Fibroblast of the aortic adventitia (primary cell): ENCODE measurements at regions not wholly inside any gene's neighbourhood (a gene's known extent, or its start where the extent isn't known, plus 50 kb on each side); places are given as distances from the start of the nearest gene placed in this dataset.

ENCODE experiments used
- DNase-seq: peaks from one replicate; pipeline ENCODE4 v3.0.0-alpha.2; 2010; ENCODE audit warnings: low read depth
- H3K4me3 ChIP-seq: 2 replicates; pipeline ENCODE4 v1.5.1; 2011; ENCODE audit warnings: low read depth, mild to moderate bottlenecking, control low read depth, low read length, moderate library complexity
- CTCF ChIP-seq: IDR thresholded peaks from 2 replicates; pipeline ENCODE4 v1.5.1; 2011; ENCODE audit warnings: mild to moderate bottlenecking, low read length, control low read depth, inconsistent platforms; ENCODE audit not compliant: insufficient read depth

- DNase-seq, result peak; percentile 55
- no peak for TF ChIP-seq CTCF
- H3K4me3 ChIP-seq, result no peak overlapping the region
These were observed 87.8 kb upstream of the ARMC2 start for GRCh38 chr6:108760126-108761050.

- no peak overlapping the region for H3K4me3 ChIP-seq
- no peak for DNase-seq
- no peak for TF ChIP-seq CTCF
These were observed 85.8 kb upstream of the ARMC2 start for GRCh38 chr6:108762394-108762793.

DNA sequence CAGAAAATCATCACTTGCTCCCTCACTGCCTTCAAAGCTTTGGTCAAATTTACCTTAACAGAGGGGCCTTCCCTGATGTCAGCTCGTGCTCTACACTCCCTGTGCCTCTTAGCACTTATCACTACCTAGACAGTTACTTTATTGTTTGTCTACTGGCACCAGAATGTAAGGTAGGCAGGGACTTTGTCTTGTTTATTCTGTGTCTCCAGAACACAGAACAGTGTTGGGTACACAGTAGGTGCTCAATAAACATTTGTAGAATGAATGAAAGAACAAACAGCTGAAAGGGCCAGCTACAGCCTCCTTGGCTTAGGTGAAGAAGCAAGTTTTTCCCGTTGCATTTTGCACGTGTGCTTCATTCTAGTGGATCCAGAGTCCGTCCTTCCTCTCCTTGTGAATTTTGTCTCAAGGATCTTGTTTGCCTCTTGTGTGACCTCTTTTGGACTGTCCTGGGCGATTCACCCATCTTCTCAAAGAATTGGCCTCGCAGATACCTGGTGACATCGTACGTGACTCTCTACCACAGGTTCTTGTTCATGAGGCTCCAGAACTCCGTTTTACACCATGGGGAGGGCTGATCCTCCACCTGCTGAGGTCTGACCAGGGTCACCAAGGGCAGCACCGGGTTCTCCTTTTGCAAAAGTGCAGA, 84.2 kb upstream of the ARMC2 start:
- H3K4me3 ChIP-seq, result no peak overlapping the region
- no peak for DNase-seq
- TF ChIP-seq CTCF, result no peak

DNA sequence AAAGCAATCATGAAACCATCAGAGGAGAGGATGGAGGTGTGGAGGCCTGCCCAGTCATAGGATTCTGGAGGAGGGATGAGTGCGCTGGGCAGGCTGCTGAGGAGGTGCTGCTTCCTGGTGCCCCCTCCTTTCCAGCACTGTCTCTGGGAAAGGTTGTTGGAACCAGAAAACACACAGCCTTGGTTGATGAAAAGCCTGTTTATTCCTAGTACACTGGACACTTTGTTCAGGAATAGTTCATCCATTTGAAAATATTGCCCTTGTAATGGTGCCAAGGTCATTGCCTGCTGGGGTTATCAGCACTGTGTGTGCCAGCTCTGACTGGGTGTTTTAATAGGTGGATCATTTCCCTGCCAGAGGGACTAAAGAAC, 83.7 kb upstream of the ARMC2 start:
- no peak for DNase-seq
- no peak for TF ChIP-seq CTCF
- H3K4me3 ChIP-seq, result no peak overlapping the region

DNA sequence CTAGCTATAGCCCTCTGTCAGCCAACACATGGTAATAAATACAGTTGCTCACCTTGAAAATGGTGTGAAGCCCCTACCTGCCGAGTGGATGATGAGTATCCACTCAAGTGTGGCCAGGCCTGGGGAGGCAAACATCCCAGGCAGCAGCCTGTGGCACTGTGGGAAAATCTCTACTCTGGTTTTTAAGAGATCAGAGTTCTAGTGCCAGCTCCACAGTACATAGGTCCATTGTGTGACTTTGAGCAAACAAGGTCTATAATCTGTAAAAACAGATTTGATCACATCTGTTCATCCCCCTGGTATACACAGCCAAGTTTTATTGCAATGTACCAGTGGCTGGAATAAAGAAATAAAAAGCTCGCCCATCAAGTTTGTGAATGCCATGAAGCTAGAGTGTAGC, 82.7 kb upstream of the ARMC2 start:
- TF ChIP-seq CTCF, result no peak
- H3K4me3 ChIP-seq, result no peak overlapping the region
- no peak for DNase-seq

DNA sequence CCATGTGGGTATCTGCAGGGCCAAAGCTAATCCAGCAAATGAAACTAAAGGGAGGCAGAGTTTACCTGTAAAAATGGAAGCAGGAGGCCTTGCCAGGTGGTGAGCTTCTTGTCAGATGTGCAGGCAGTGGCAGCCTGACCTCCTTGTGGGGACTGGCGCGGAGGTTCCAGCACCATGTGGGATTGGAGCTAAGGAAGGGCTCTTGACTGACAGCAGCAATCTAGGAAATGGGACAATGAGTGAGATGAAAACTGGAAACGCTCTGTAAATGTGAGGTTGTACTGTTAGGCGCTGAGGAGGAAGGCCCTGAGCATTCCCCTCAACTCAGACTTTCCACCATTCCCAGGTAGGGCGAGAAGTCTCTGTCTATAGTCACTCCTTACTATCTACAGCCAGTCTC, 81.8 kb upstream of the ARMC2 start:
- no peak for TF ChIP-seq CTCF
- H3K4me3 ChIP-seq, result no peak overlapping the region
- DNase-seq, result no peak
